GM19025 (cell line): ENCODE measurements at regions not wholly inside any gene's neighbourhood (a gene's known extent, or its start where the extent isn't known, plus 50 kb on each side); places are given as distances from the start of the nearest gene placed in this dataset.
"Not testable (repeated sequence)": the region's sequence is repeated elsewhere in the genome, so short reads cannot be mapped to it uniquely, and the experiment has no call there.

Source experiments
- ATAC-seq: cut with Tn5 transposase; IDR thresholded peaks from one replicate; pipeline ENCODE4 v1.9.1; 2021; ENCODE audit warnings: mild to moderate bottlenecking, low read depth, moderate library complexity; ENCODE audit not compliant: unreplicated experiment

DNA sequence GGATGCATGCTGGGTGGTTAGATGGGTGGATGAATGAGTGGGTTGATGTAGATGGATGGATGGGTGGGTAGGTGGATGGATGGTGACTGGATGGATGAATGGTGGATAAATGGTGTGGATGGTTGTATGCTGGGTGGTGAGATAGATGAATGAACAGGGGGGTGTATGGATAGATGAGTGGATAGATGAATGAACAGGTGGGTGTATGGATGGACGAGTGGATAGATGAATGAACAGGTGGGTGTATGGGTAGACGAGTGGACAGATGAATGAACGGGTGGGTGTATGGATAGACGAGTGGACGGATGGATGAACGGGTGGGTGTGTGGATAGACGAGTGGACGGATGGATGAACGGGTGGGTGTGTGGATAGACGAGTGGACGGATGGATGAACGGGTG lies 108.2 kb downstream of the NPIPB11 start:
- not testable (repeated sequence) for ATAC-seq

GRCh38 chr16:29297809-29298177 lies 108.7 kb downstream of the NPIPB11 start:
- ATAC-seq, result not testable (repeated sequence)

GRCh38 chr16:29297144-29297808 lies 109.2 kb downstream of the NPIPB11 start:
- ATAC-seq, result not testable (repeated sequence)

DNA sequence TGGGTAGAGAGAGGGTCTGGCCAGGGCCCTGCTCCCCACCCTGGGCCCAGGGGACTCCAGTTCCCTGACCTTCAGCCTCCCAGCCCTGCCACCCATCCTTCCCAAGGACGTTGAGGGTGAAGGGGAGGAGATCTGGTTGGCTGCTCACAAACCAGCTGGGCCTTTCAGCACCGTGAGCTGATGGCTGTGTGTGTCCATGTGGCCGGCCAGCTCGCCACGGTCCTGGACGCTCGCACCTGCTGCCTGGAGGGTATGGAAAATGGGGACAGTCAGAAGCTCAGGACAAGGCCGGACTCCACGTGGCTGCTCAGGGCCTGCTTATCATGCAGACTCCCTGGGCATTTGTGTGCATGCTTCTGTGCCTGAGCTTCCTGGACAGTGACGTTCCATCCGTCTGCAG lies 110.3 kb downstream of the NPIPB11 start:
- not testable (repeated sequence) for ATAC-seq

DNA sequence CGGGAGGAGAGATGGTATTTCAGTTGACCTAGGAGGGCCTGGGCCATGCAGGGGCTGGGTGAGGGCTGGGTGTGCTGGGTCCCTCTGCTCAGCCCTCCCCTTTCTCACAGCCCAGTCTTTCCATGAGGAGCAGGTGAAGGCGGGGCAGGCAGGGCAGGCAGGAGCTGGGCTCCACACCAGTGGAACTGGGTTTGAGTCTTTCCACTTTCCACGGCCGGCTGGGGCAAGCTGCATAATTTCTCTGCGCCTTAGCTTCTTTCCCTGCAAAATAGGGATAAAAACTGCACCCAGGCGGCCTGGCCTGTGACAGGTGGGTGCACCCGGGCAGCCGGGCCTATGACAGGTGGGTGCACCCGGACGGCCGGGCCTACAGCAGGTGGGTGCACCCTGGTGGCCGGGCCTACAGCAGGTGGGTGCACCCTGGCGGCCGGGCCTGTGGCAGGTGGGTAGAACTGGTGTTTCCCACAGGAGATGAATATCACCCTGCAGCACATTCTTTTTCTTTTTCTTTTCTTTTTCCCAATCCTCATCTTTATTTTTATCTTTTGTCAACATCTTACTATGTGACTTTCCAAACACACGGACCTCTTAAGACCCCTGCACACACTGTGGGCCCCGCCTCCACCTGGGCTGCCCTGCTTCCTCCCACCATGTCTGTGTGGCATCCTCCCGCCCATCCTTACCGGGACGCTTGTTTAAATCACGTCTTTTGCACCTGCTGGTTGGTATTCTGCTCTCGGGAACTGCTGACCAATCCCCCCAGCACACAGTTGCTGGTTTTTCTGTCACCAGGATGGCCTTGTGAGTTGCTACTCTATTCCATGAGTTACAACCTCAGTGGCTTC lies 111.3 kb downstream of the NPIPB11 start:
- ATAC-seq, result not testable (repeated sequence)

- ATAC-seq, result not testable (repeated sequence)
These were observed 112.0 kb downstream of the NPIPB11 start for GRCh38 chr16:29294400-29294933.

- ATAC-seq, result not testable (repeated sequence)
These were observed 113.0 kb downstream of the NPIPB11 start for GRCh38 chr16:29293545-29293944.

- ATAC-seq, result not testable (repeated sequence)
These were observed 113.5 kb downstream of the NPIPB11 start for GRCh38 chr16:29292952-29293471.

DNA sequence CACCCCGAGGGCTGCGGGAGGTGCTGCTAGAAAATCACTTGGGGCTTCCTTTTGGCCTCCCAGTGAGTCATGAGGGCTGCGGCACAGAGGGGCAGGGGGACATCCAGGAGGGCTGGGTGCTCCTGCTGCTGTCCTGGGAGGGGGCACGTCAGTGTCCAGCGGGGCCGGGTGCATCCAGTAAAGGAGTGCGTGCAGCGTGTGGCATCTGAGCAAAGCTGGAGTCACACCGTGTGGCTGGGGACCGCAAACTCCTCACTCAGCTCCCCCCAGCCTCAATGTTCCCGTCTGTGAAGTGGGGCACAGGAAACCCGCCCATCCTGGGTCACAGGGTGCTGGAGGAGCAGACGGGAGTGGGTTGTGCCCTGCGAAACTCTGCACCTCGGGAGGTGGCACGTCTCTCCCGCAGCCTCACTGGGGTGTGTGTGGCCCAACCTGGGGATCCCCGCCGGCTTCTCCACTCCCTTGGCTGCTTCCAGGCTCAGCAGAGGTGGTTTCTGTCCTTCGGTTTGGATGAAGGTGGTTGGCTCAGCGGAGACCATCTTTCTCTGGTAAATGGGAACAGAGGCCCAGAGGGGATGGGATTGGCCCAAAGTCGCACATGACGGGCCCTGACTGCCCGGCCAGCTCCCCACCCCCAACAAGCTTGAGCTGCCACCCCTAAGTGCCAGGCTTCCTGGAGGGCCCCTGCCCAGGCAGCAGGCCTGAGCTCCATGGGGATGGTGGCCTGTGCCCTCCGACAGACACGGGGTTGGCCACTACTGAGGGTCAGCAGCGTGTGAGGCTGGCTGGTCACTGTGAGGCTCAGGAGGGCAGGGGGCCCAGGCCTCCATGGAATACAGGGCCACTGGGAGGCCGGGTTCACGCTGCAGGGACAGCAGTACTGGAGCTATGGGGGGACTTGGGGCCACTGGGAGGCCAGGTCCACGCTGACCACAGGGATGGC lies 114.9 kb downstream of the NPIPB11 start:
- not testable (repeated sequence) for ATAC-seq

DNA sequence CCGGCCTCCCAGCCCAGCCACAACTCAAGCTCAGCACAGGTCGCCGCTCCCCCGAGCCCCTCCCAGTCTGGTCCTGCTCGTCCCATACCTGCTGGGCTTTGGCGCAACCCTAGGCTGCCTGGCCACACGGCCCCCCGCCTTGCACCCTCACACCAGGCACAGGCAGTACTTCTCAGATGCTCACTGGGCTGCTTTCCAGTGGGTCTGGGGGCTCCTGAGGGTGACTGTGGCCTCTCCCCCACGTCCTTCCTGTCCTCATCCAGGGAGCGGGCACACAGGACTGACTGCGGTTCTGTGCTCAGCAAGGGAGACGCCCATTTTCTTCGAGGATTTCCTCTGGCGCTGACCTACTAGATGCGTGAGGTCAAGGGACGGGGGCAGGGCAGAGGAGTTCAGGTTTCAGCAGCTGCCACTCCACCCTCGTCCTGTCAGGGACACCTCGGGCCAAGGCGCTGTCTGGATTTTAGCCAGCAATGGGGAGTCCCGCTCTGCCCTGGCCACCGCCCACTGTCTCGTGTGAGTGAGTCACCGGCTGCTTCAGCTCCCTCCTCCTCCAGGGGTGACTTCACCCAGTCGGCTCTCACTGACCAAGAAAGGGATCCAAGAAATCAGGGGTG lies 115.8 kb downstream of the NPIPB11 start:
- ATAC-seq, result peak; percentile 77

DNA sequence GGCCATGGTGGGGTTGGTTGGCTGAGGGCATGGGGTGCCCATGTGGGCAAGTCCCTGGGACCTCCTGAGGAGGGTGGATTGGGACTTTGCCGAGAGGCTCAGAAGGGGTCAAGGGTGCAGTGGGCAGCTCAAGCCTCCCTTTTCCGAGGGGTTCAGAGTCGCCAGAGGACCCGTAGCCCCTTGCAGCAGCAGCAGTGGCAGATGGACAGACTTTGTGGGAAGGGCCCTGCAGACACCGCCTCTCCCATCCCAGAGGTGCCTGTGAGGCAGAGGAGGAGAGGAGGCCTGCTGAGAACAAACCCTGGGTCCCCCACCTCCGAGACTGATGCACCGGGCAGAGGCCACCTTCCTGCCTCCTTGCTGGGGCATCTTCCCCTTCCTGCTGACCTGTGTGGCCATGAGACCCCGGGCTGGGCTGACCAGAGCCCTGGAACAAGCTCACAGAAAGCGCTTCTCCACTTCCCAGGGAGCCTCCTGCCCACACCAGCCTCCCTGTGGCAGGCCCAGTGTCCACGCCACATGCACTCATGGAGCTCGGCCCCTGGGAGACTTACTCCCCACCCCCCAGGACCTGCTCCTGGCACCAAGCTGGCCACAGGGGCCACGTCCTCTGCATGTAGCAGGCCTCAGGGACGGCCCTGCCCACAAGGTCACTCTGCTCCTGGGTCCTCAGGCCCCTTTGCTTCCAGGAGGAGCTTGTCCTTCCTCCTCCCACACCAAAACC lies 116.8 kb downstream of the NPIPB11 start:
- not testable (repeated sequence) for ATAC-seq

DNA sequence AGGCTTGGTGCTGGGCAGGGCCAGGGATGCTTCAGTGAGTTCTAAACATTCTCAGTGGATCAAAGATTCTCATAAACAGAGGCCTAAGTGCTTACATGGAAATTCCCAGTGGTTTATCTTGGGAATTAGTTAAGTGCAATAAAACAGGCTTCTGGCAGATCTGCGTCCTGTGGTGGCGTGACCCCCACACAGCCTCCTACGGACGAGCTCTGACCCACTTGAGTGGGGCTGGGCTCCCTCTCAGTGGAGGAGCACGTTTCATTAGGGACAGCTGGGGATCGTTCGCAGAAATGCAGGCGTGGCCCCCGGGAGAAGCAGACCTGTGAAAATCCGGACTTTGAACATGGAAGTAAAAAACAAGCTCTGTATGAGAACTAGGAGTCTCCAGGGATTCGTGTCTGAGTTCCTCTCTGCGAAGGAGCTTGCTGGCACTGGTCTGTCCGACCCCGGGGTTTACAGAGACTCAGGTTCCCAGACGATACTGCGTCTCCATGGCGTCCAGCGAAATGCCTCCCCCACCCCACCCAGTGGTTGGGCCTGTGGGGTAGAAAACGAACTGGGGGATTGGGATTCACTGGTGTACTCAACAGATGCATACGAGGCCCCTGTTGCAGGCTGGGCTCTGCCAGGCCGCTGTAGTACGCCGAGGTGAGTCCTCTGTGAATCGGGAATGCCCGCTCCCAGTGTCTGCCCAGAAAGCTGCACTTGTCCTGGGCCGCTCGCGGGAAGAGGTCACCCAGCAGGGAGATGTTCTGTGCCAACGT lies 117.6 kb downstream of the NPIPB11 start:
- not testable (repeated sequence) for ATAC-seq

DNA sequence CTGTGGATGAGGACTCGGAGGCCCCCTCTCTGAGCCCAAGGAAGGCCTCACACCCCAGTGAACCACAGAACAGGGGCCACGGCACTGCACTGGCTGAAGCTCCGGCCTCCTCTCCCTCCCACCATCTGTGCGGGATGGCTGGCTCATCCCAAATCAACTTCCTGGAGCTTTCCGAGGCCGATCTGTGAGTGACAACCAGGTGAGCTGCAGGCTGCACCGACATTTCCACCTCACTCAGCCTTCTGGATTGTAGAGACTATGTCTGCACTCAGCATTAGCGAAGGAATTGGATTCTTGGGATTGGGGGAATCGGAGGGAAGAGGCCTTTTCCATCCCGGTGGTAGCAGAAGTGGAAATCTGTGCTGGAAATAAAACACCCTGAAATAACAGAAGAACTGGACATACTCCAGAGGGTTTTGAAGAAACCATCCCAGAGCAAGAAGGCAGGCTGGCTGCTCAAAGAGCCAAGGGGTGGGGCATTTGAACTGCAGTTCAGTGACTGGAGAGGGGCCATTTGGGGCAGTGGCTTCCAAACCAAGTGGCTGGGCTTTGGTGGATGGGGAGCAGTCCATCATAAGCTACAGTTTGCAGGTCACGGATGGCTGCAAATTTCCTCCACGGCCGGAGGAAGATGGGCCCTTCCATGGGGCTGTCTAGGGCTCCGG lies 118.5 kb downstream of the NPIPB11 start:
- ATAC-seq, result not testable (repeated sequence)

GRCh38 chr16:29287246-29287645 lies 119.3 kb downstream of the NPIPB11 start:
- not testable (repeated sequence) for ATAC-seq

- ATAC-seq, result not testable (repeated sequence)
These were observed 119.7 kb downstream of the NPIPB11 start for GRCh38 chr16:29286796-29287195.

DNA sequence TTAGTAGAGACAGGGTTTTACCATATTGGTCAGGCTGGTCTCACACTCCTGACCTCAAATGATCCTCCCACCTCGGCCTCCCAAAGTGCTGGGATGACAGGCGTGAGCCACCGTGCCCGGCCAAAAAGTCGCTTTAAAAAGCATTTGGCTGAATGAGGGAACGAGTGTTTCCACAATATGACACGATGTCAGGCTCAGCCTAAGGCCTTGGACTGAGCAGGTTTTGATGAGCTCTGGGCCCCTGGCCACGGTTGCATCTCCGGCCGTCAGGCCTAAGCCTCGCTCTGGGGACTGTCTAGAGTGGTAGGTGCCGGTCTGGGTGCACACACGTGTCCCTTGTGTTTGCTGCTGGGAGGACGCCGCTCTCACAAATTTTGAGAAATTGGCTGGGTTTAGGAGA lies 120.3 kb downstream of the NPIPB11 start:
- not testable (repeated sequence) for ATAC-seq

DNA sequence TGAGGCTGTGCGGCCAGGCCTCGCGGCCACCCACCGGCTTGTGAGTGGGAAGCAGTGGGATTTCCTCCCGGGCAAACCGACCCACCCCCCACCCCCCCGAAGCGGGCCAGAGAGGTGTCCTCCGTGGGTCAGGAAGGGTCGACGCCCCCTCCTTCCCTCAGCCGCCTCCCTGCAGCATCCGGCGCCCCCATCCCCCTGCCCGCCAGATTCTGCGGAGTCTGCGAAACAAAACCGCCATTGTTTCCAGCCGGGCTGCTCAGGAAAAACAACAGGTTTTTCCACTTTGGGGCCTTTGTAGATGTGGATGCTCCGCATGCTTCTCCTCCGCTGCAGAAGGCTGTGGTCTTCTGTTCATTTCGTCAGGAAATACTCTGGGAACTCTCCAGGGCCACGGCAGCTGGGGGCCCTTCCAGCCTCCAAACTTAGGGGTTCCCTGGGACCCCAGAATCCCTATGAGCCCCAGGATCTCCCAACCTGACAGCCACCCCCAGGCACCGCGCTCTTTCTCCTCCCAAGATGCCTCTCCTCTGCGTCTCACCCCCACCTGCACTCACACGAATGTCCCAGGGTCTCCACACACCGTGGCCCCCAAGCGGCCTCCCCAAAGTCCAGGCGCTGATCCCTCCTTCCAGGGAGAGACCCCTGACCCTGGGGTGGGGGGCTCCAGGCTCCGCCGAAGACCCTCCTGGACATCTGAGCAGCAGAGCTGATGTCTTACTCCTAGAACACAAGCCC lies 121.2 kb downstream of the NPIPB11 start:
- ATAC-seq, result not testable (repeated sequence)
